Tibial artery (tissue), 4 donors: ENCODE measurements at regions not wholly inside any gene's neighbourhood (a gene's known extent, or its start where the extent isn't known, plus 50 kb on each side); places are given as distances from the start of the nearest gene placed in this dataset.
A peak's percentile ranks its signal among the peaks of the same experiment; 100 is the strongest.

ENCODE experiments used
- DNase-seq, 2 donors: peaks; one replicate each; pipeline ENCODE4 v3.0.0-alpha.2; 2019
- H3K27ac ChIP-seq, 2 donors: fragments of 200-600 bp; sonication (generic) in 1 of 2; 1 replicate in 1 of 2; 2 replicates in 1 of 2; pipeline ENCODE4 v1.5.1; 2018 to 2019; ENCODE audit warnings: mild to moderate bottlenecking in 1 of 2
- H3K27me3 ChIP-seq, 2 donors: fragments of 200-600 bp; sonication (generic) in 1 of 2; one replicate each; pipeline versions ENCODE4 v1.5.1 to v1.6.0; 2016 to 2019
- H3K36me3 ChIP-seq, 3 donors: fragments of 200-600 bp; sonication (generic) in 2 of 3; one replicate each; pipeline ENCODE4 v1.5.1; 2016 to 2019; ENCODE audit warnings: mild to moderate bottlenecking in 2 of 3
- H3K4me1 ChIP-seq, 4 donors: fragments of 200-600 bp; sonication (generic) in 2 of 4; 1 replicate in 3 of 4; 2 replicates in 1 of 4; pipeline ENCODE4 v1.5.1; 2016 to 2019
- H3K4me3 ChIP-seq, 2 donors: fragments of 200-600 bp; sonication (generic) in 1 of 2; 1 replicate in 1 of 2; 2 replicates in 1 of 2; pipeline ENCODE4 v1.5.1; 2018 to 2019; ENCODE audit warnings: mild to moderate bottlenecking in 2 of 2
- H3K9me3 ChIP-seq, 3 donors: fragments of 200-600 bp; sonication (generic) in 1 of 3; one replicate each; pipeline ENCODE4 v1.5.1; 2016 to 2019
- CTCF ChIP-seq, 2 experiments: fragments of 200-600 bp in 1 of 2; fragments of 450-650 bp in 1 of 2; IDR thresholded peaks; one replicate each; pipeline ENCODE4 v1.5.1; 2017 to 2019; ENCODE audit warnings: antibody characterized with exemption in 2 of 2, mild to moderate bottlenecking in 1 of 2, moderate library complexity in 1 of 2
- intact Hi-C: fragments of 100-400 bp; cut with DNase I; formaldehyde crosslinking; loops from one replicate; pipeline ENCODE4 v1.15.0; 2023; ENCODE audit warnings: low total_unique reads

- H3K27me3 ChIP-seq, result peaks cover 0 to 9% of the 10 kb centered on the region in 2 donors
- H3K9me3 ChIP-seq, result no peaks in the 10 kb centered on the region
- H3K27ac ChIP-seq, result no peak overlapping the region
- H3K4me1 ChIP-seq, result peaks cover 0 to 30% (median 19%) of the 10 kb centered on the region in 4 donors
- no peaks in the 10 kb centered on the region for H3K36me3 ChIP-seq
- intact Hi-C loops, result loop anchor here (10.0 kb wide), 1 partner anchor 913 kb away; no protein-coding TSS in a partner anchor
- DNase-seq, result no peak
- no peak for TF ChIP-seq CTCF (IDR thresholded peaks at IDR 0.05)
- no peak overlapping the region for H3K4me3 ChIP-seq
Observed at GRCh38 chr1:168431882-168432281, 111.9 kb downstream of the XCL2 start.

DNA sequence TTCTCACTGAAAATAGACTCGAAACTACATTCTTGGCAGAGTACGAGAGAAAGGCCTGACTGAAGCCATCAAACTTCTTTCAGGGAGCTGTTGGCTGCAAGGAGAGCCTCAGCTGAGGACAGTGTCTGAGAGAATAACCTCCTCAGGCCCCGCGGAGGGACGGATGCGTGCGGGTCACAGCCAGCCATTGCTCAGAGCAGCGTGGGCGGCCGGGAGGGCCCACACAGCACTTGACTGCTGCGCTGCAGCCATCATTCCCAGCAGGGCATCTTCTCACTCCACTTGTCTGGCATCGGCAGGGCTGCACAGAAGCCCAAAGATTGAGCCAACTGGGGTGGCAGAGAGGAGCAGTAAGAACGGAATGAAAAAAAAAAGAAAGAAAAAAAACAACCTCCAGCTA is 113.5 kb downstream of the XCL2 start:
- Histone ChIP-seq H3K4me3 (no peak overlapping the region), H3K27me3 (peaks cover 0 to 7% of the 10 kb centered on the region in 2 donors), H3K27ac (no peak overlapping the region), H3K9me3 (no peaks in the 10 kb centered on the region), H3K36me3 (no peaks in the 10 kb centered on the region), H3K4me1 (peaks cover 0 to 34% (median 23%) of the 10 kb centered on the region in 4 donors)
- intact Hi-C loops, result loop anchor here (10.0 kb wide), 1 partner anchor 914 kb away; no protein-coding TSS in a partner anchor
- no peak for TF ChIP-seq CTCF (IDR thresholded peaks at IDR 0.05)
- DNase-seq, result no peak

GRCh38 chr1:168428063-168428731 is 115.6 kb downstream of the XCL2 start:
- no peaks in the 10 kb centered on the region for H3K36me3 ChIP-seq
- H3K27me3 ChIP-seq, result no peaks in the 10 kb centered on the region
- no peak overlapping the region for H3K4me3 ChIP-seq
- intact Hi-C loops, result no loop called here
- H3K27ac ChIP-seq, result peak overlapping the region; percentile 21 to 31
- DNase-seq, result no peak
- no peaks in the 10 kb centered on the region for H3K9me3 ChIP-seq
- no peak for TF ChIP-seq CTCF (IDR thresholded peaks at IDR 0.05)
- peaks cover 0 to 34% (median 23%) of the 10 kb centered on the region in 4 donors for H3K4me1 ChIP-seq

GRCh38 chr1:168427051-168427450 is 116.7 kb downstream of the XCL2 start:
- Histone ChIP-seq H3K27me3 (no peaks in the 10 kb centered on the region), H3K9me3 (no peaks in the 10 kb centered on the region), H3K4me1 (peaks cover 0 to 34% (median 23%) of the 10 kb centered on the region in 4 donors), H3K36me3 (no peaks in the 10 kb centered on the region), H3K4me3 (no peak overlapping the region), H3K27ac (peak overlapping the region in 1 of 2 donors; percentile 31)
- no peak for TF ChIP-seq CTCF (IDR thresholded peaks at IDR 0.05)
- DNase-seq, result no peak
- intact Hi-C loops, result no loop called here

- no peaks in the 10 kb centered on the region for H3K36me3 ChIP-seq
- TF ChIP-seq CTCF (IDR thresholded peaks at IDR 0.05), result no peak
- H3K27ac ChIP-seq, result no peak overlapping the region
- H3K27me3 ChIP-seq, result no peaks in the 10 kb centered on the region
- DNase-seq, result no peak
- intact Hi-C loops, result no loop called here
- H3K4me3 ChIP-seq, result no peak overlapping the region
- H3K4me1 ChIP-seq, result peaks cover 0 to 29% (median 19%) of the 10 kb centered on the region in 4 donors
- no peaks in the 10 kb centered on the region for H3K9me3 ChIP-seq
Observed at GRCh38 chr1:168424281-168424680, 119.5 kb downstream of the XCL2 start.
